Peyer's patch (tissue), 4 donors: ENCODE measurements at regions not wholly inside any gene's neighbourhood (a gene's known extent, or its start where the extent isn't known, plus 50 kb on each side); places are given as distances from the start of the nearest gene placed in this dataset.

ENCODE experiments used
- CTCF ChIP-seq, 6 experiments: fragments of 450-650 bp in 4 of 6; fragments of 200-600 bp in 2 of 6; sonication (generic) in 1 of 6; IDR thresholded peaks; one replicate each; pipeline ENCODE4 v1.5.1; 2017 to 2019; ENCODE audit warnings: antibody characterized with exemption in 6 of 6, mild to moderate bottlenecking in 3 of 6, moderate library complexity in 1 of 6
- POLR2A ChIP-seq, 2 donors: fragments of 450-650 bp; IDR thresholded peaks; one replicate each; pipeline ENCODE4 v1.5.1; 2017; ENCODE audit warnings: antibody characterized with exemption in 2 of 2, mild to moderate bottlenecking in 2 of 2, moderate library complexity in 2 of 2

- TF ChIP-seq POLR2A (IDR thresholded peaks at IDR 0.05) (no peak), CTCF (IDR thresholded peaks at IDR 0.05) (no peak)
Measured at GRCh38 chr2:16494836-16495508, 170.7 kb downstream of the CYRIA start.
